Naive thymus-derived CD4-positive, alpha-beta T cell (primary cell): ENCODE measurements at regions not wholly inside any gene's neighbourhood (a gene's known extent, or its start where the extent isn't known, plus 50 kb on each side); places are given as distances from the start of the nearest gene placed in this dataset.

Experiments
- ATAC-seq: fragments of 150-1000 bp; cut with Tn5 transposase; 2 replicates; pipeline ENCODE4 v1.10.0; 2021; ENCODE audit warnings: mild to moderate bottlenecking, moderate library complexity
- CTCF ChIA-PET: fragments of 350-600 bp; sonication (Branson Sonifier 250); formaldehyde crosslinking; loops from one replicate; lab custom pipeline; 2021; ENCODE audit warnings: antibody characterized with exemption; lab: Charles Lee
- POLR2A ChIA-PET: fragments of 350-600 bp; sonication (Branson Sonifier 250); formaldehyde crosslinking; loops from one replicate; lab custom pipeline; 2021; ENCODE audit warnings: antibody characterized with exemption, inconsistent platforms; lab: Charles Lee
- DNase-seq, 9 donors: peaks; one replicate each; pipeline versions ENCODE4 v3.0.0 to v3.0.0-alpha.2; 2020 to 2022; ENCODE audit warnings: mixed read lengths in 1 of 9
- H3K27ac ChIP-seq: one replicate; pipeline ENCODE4 v1.7.0; 2013; ENCODE audit warnings: mild to moderate bottlenecking, low read depth, low read length, moderate library complexity
- H3K27me3 ChIP-seq, 2 donors: one replicate each; pipeline ENCODE4 v1.7.0; 2013; ENCODE audit warnings: low read length in 2 of 2, mild to moderate bottlenecking in 2 of 2, moderate library complexity in 2 of 2; ENCODE audit not compliant: control insufficient read depth in 2 of 2, insufficient read depth in 2 of 2
- H3K36me3 ChIP-seq, 3 experiments: 1 replicate in 2 of 3; 2 replicates in 1 of 3; pipeline ENCODE4 v1.7.0; 2013; ENCODE audit warnings: low read length in 3 of 3, mild to moderate bottlenecking in 3 of 3, moderate library complexity in 1 of 3; ENCODE audit not compliant: insufficient read depth in 3 of 3, control insufficient read depth in 2 of 3
- H3K4me1 ChIP-seq, 2 donors: one replicate each; pipeline ENCODE4 v1.7.0; 2013; ENCODE audit warnings: low read length in 2 of 2, mild to moderate bottlenecking in 2 of 2, moderate library complexity in 1 of 2; ENCODE audit not compliant: control insufficient read depth in 2 of 2, insufficient read depth in 2 of 2
- H3K4me3 ChIP-seq: 2 replicates; pipeline ENCODE4 v1.7.0; 2013; ENCODE audit warnings: mild to moderate bottlenecking, low read length
- H3K9me3 ChIP-seq, 3 experiments: 1 replicate in 2 of 3; 2 replicates in 1 of 3; pipeline ENCODE4 v1.7.0; 2013; ENCODE audit warnings: low read length in 3 of 3; ENCODE audit not compliant: control insufficient read depth in 2 of 3
- H3K27ac Mint-ChIP-seq, 9 donors: one replicate each; pipeline ENCODE4 v1.8.0; 2020 to 2022; ENCODE audit warnings: mixed read lengths in 9 of 9, mild to moderate bottlenecking in 8 of 9, moderate library complexity in 5 of 9, inconsistent platforms in 2 of 9
- H3K27me3 Mint-ChIP-seq, 5 donors: one replicate each; pipeline ENCODE4 v1.8.0; 2021 to 2022; ENCODE audit warnings: mixed read lengths in 5 of 5, mild to moderate bottlenecking in 1 of 5
- H3K36me3 Mint-ChIP-seq, 5 donors: one replicate each; pipeline ENCODE4 v1.8.0; 2020 to 2022; ENCODE audit warnings: mixed read lengths in 5 of 5, mild to moderate bottlenecking in 3 of 5, inconsistent platforms in 1 of 5
- H3K4me1 Mint-ChIP-seq, 7 donors: one replicate each; pipeline ENCODE4 v1.8.0; 2020 to 2022; ENCODE audit warnings: mixed read lengths in 7 of 7, mild to moderate bottlenecking in 3 of 7, inconsistent platforms in 1 of 7
- H3K4me3 Mint-ChIP-seq, 10 donors: one replicate each; pipeline ENCODE4 v1.8.0; 2020 to 2022; ENCODE audit warnings: mild to moderate bottlenecking in 10 of 10, mixed read lengths in 10 of 10, moderate library complexity in 6 of 10, inconsistent platforms in 2 of 10
- H3K9me3 Mint-ChIP-seq, 11 donors: one replicate each; pipeline ENCODE4 v1.8.0; 2020 to 2022; ENCODE audit warnings: mixed read lengths in 11 of 11, mild to moderate bottlenecking in 4 of 11, inconsistent platforms in 1 of 11, moderate library complexity in 1 of 11
- intact Hi-C, 2 donors: fragments of 100-400 bp; cut with micrococcal nuclease; formaldehyde crosslinking; loops; one replicate each; pipeline ENCODE4 v1.15.1; 2023

- Histone ChIP-seq H3K27me3 (no peaks in the 10 kb centered on the region), H3K36me3 (no peaks in the 10 kb centered on the region), H3K4me1 (no peaks in the 10 kb centered on the region), H3K9me3 (no peaks in the 10 kb centered on the region), H3K27ac (no peak overlapping the region), H3K4me3 (no peak overlapping the region)
- Mint-ChIP-seq H3K9me3 (peaks cover 0 to 7% (median 2%) of the 10 kb centered on the region in 11 donors), H3K27me3 (no peaks in the 10 kb centered on the region), H3K36me3 (no peaks in the 10 kb centered on the region), H3K27ac (no peak overlapping the region), H3K4me3 (no peak overlapping the region), H3K4me1 (no peaks in the 10 kb centered on the region)
- ATAC-seq (no peak), DNase-seq (no peak)
- POLR2A ChIA-PET, result no interaction called here
- intact Hi-C loops, result no loop called here
- CTCF ChIA-PET, result no interaction called here
Measured at GRCh38 chr12:24088751-24089509, 139.5 kb upstream of the SOX5 start.

GRCh38 chr12:24087294-24087693 lies 137.8 kb upstream of the SOX5 start:
- POLR2A ChIA-PET, result no interaction called here
- DNase-seq (no peak), ATAC-seq (no peak)
- H3K27me3 Mint-ChIP-seq, result no peaks in the 10 kb centered on the region
- H3K4me1 Mint-ChIP-seq, result no peaks in the 10 kb centered on the region
- H3K27me3 ChIP-seq, result no peaks in the 10 kb centered on the region
- no peak overlapping the region for H3K4me3 Mint-ChIP-seq
- H3K4me1 ChIP-seq, result no peaks in the 10 kb centered on the region
- H3K36me3 Mint-ChIP-seq, result no peaks in the 10 kb centered on the region
- no peak overlapping the region for H3K27ac Mint-ChIP-seq
- intact Hi-C loops, result no loop called here
- H3K9me3 ChIP-seq, result no peaks in the 10 kb centered on the region
- no peaks in the 10 kb centered on the region for H3K36me3 ChIP-seq
- H3K27ac ChIP-seq, result no peak overlapping the region
- no peak overlapping the region for H3K4me3 ChIP-seq
- peaks cover 0 to 5% (median 0%) of the 10 kb centered on the region in 11 donors for H3K9me3 Mint-ChIP-seq
- CTCF ChIA-PET, result no interaction called here

- H3K27ac ChIP-seq, result no peak overlapping the region
- H3K36me3 Mint-ChIP-seq, result no peaks in the 10 kb centered on the region
- ATAC-seq, result no peak
Measured at GRCh38 chr12:24084800-24085199, 135.3 kb upstream of the SOX5 start.

GRCh38 chr12:24083838-24084237 lies 134.4 kb upstream of the SOX5 start:
- intact Hi-C loops, result no loop called here
- no peaks in the 10 kb centered on the region for H3K27me3 Mint-ChIP-seq
- H3K36me3 Mint-ChIP-seq, result no peaks in the 10 kb centered on the region
- ChIA-PET CTCF (no interaction called here), POLR2A (no interaction called here)
- Histone ChIP-seq H3K4me1 (no peaks in the 10 kb centered on the region), H3K9me3 (no peaks in the 10 kb centered on the region), H3K36me3 (no peaks in the 10 kb centered on the region), H3K4me3 (no peak overlapping the region), H3K27ac (no peak overlapping the region), H3K27me3 (no peaks in the 10 kb centered on the region)
- peaks cover 0 to 3% (median 0%) of the 10 kb centered on the region in 11 donors for H3K9me3 Mint-ChIP-seq
- no peak overlapping the region for H3K27ac Mint-ChIP-seq
- no peak overlapping the region for H3K4me3 Mint-ChIP-seq
- no peak for ATAC-seq
- no peaks in the 10 kb centered on the region for H3K4me1 Mint-ChIP-seq
- DNase-seq, result no peak

More at GRCh38 chr12:24084800-24085199, 135.3 kb upstream of the SOX5 start:
- Histone ChIP-seq H3K4me3 (no peak overlapping the region), H3K9me3 (no peaks in the 10 kb centered on the region), H3K36me3 (no peaks in the 10 kb centered on the region), H3K4me1 (no peaks in the 10 kb centered on the region), H3K27me3 (no peaks in the 10 kb centered on the region)
- Mint-ChIP-seq H3K9me3 (peaks cover 0 to 3% (median 0%) of the 10 kb centered on the region in 11 donors), H3K4me3 (no peak overlapping the region), H3K27ac (no peak overlapping the region), H3K27me3 (no peaks in the 10 kb centered on the region), H3K4me1 (no peaks in the 10 kb centered on the region)
- CTCF ChIA-PET, result no interaction called here
- no peak for DNase-seq
- intact Hi-C loops, result no loop called here
- POLR2A ChIA-PET, result no interaction called here

GRCh38 chr12:24081606-24082005 lies 132.1 kb upstream of the SOX5 start:
- ChIA-PET CTCF (no interaction called here), POLR2A (no interaction called here)
- Mint-ChIP-seq H3K4me1 (no peaks in the 10 kb centered on the region), H3K27ac (no peak overlapping the region), H3K9me3 (peaks cover 0 to 5% (median 0%) of the 10 kb centered on the region in 11 donors), H3K36me3 (no peaks in the 10 kb centered on the region), H3K4me3 (no peak overlapping the region), H3K27me3 (no peaks in the 10 kb centered on the region)
- no peaks in the 10 kb centered on the region for H3K27me3 ChIP-seq
- ATAC-seq, result no peak
- no peaks in the 10 kb centered on the region for H3K4me1 ChIP-seq
- no peak overlapping the region for H3K4me3 ChIP-seq
- H3K9me3 ChIP-seq, result no peaks in the 10 kb centered on the region
- no peaks in the 10 kb centered on the region for H3K36me3 ChIP-seq
- no peak for DNase-seq
- no peak overlapping the region for H3K27ac ChIP-seq
- intact Hi-C loops, result no loop called here

GRCh38 chr12:24081092-24081529 lies 131.6 kb upstream of the SOX5 start:
- no peaks in the 10 kb centered on the region for H3K9me3 ChIP-seq
- Mint-ChIP-seq H3K4me3 (no peak overlapping the region), H3K36me3 (no peaks in the 10 kb centered on the region), H3K27ac (no peak overlapping the region), H3K27me3 (no peaks in the 10 kb centered on the region), H3K4me1 (no peaks in the 10 kb centered on the region), H3K9me3 (peaks cover 0 to 8% (median 0%) of the 10 kb centered on the region in 11 donors)
- no peak overlapping the region for H3K4me3 ChIP-seq
- DNase-seq, result no peak
- ChIA-PET POLR2A (no interaction called here), CTCF (no interaction called here)
- H3K36me3 ChIP-seq, result no peaks in the 10 kb centered on the region
- ATAC-seq, result no peak
- intact Hi-C loops, result no loop called here
- no peaks in the 10 kb centered on the region for H3K27me3 ChIP-seq
- H3K27ac ChIP-seq, result no peak overlapping the region
- H3K4me1 ChIP-seq, result no peaks in the 10 kb centered on the region

- Histone ChIP-seq H3K27ac (no peak overlapping the region), H3K4me1 (no peaks in the 10 kb centered on the region), H3K4me3 (no peak overlapping the region), H3K27me3 (no peaks in the 10 kb centered on the region), H3K36me3 (no peaks in the 10 kb centered on the region), H3K9me3 (no peaks in the 10 kb centered on the region)
- H3K9me3 Mint-ChIP-seq, result peaks cover 0 to 14% (median 0%) of the 10 kb centered on the region in 11 donors
- intact Hi-C loops, result no loop called here
- no peak overlapping the region for H3K27ac Mint-ChIP-seq
- ATAC-seq (no peak), DNase-seq (no peak)
- CTCF ChIA-PET, result no interaction called here
- POLR2A ChIA-PET, result no interaction called here
- H3K27me3 Mint-ChIP-seq, result no peaks in the 10 kb centered on the region
- H3K36me3 Mint-ChIP-seq, result no peaks in the 10 kb centered on the region
- no peak overlapping the region for H3K4me3 Mint-ChIP-seq
- H3K4me1 Mint-ChIP-seq, result no peaks in the 10 kb centered on the region
Measured at GRCh38 chr12:24080465-24080864, 131.0 kb upstream of the SOX5 start.
